GM12891 (cell line): ENCODE measurements at regions not wholly inside any gene's neighbourhood (a gene's known extent, or its start where the extent isn't known, plus 50 kb on each side); places are given as distances from the start of the nearest gene placed in this dataset.

ENCODE experiments used
- PAX5 ChIP-seq: IDR thresholded peaks from 2 replicates; pipeline ENCODE4 v1.6.1; 2011; ENCODE audit warnings: low read length, moderate library complexity, mild to moderate bottlenecking; ENCODE audit not compliant: insufficient read depth, severe bottlenecking
- POLR2A ChIP-seq: IDR thresholded peaks from 2 replicates; pipeline ENCODE4 v1.6.1; 2011; ENCODE audit warnings: low read depth, low read length, control low read depth
- POLR2AphosphoS5 ChIP-seq: IDR thresholded peaks from 2 replicates; pipeline ENCODE4 v1.6.1; 2011; ENCODE audit warnings: low read depth, low read length, control low read depth
- POU2F2 ChIP-seq: IDR thresholded peaks from 2 replicates; pipeline ENCODE4 v1.6.1; 2011; ENCODE audit warnings: low read depth, mild to moderate bottlenecking, control low read depth, low read length, moderate library complexity
- SPI1 ChIP-seq: IDR thresholded peaks from 2 replicates; pipeline ENCODE4 v1.6.1; 2011; ENCODE audit warnings: low read depth, low read length, control low read depth
- TAF1 ChIP-seq: IDR thresholded peaks from 2 replicates; pipeline ENCODE4 v1.6.1; 2011; ENCODE audit warnings: low read depth, low read length, control low read depth

DNA sequence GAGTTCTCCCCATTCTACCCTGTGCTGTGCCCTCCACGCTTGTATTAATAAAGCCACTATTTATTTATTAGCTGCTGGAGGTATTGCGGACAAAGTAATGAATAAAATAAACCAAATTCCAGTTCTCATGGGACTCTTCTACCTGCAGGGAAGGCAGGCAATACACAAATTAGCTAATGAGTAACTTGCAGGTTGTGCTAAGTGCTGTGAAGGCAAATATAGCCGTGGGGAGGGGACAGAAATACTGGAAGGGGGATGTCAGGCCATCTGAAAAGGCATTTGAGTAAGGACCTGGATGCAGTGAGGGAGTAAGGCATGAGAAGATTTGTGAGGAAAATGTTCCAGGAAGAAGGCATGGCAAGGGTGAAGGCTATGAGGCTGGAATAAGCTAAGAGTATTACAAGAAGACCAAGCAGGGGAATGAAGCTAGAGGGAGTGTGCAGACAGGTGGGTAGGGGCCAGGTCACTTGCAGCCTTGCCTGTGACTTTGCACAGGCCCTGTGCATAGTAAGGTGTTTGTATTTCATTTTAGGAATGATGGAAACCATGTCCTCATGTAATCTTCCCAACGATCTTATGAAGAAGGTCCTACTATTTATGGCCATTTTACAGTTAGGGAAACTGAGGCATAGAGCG is 167.5 kb downstream of the PTPN11 start:
- TF ChIP-seq POLR2A: no peak
- no peak for TF ChIP-seq POLR2AphosphoS5
- no peak for TF ChIP-seq TAF1
- no peak for TF ChIP-seq SPI1
- no peak for TF ChIP-seq POU2F2
- no peak for TF ChIP-seq PAX5
